ENCODE measurements at regions not wholly inside any gene's neighbourhood (a gene's known extent, or its start where the extent isn't known, plus 50 kb on each side); places are given as distances from the start of the nearest gene placed in this dataset.

- no peaks in the 10 kb centered on the region for H3K36me3 ChIP-seq (ENCODE audit: control insufficient read depth, insufficient read depth, low read length)
- no peaks in the 10 kb centered on the region for H3K9me3 ChIP-seq (ENCODE audit: control insufficient read depth, low read length)
- H3K27ac ChIP-seq (ENCODE audit: low read depth, low read length, severe bottlenecking) = no peak overlapping the region
- no peaks in the 10 kb centered on the region for H3K4me1 ChIP-seq (ENCODE audit: control insufficient read depth, insufficient read depth, low read length, poor library complexity, severe bottlenecking)
- H3K4me3 ChIP-seq (ENCODE audit: extremely low read depth, insufficient read depth, low read length, poor library complexity, severe bottlenecking) = no peak overlapping the region
Measured at GRCh38 chr14:86527312-86527711, 997.4 kb downstream of the FLRT2 start.

GRCh38 chr14:86525673-86526072 lies 995.7 kb downstream of the FLRT2 start:
- Histone ChIP-seq H3K36me3 (ENCODE audit: control insufficient read depth, insufficient read depth, low read length) (no peaks in the 10 kb centered on the region), H3K4me3 (ENCODE audit: extremely low read depth, insufficient read depth, low read length, poor library complexity, severe bottlenecking) (no peak overlapping the region), H3K27ac (ENCODE audit: low read depth, low read length, severe bottlenecking) (no peak overlapping the region), H3K4me1 (ENCODE audit: control insufficient read depth, insufficient read depth, low read length, poor library complexity, severe bottlenecking) (no peaks in the 10 kb centered on the region), H3K9me3 (ENCODE audit: control insufficient read depth, low read length) (no peaks in the 10 kb centered on the region)
- 67 to 88% methylated on average over 1 to 2 of the region's 3 CpGs for WGBS, 2 experiments (ENCODE audit: insufficient coverage in 2 of 2)

- H3K9me3 ChIP-seq (ENCODE audit: control insufficient read depth, low read length) = no peaks in the 10 kb centered on the region
- H3K36me3 ChIP-seq (ENCODE audit: control insufficient read depth, insufficient read depth, low read length) = no peaks in the 10 kb centered on the region
- H3K4me3 ChIP-seq (ENCODE audit: extremely low read depth, insufficient read depth, low read length, poor library complexity, severe bottlenecking) = no peak overlapping the region
- WGBS, 2 experiments (ENCODE audit: insufficient coverage in 2 of 2) = 100% methylated on average over 1 of the region's 1 CpG
- H3K27ac ChIP-seq (ENCODE audit: low read depth, low read length, severe bottlenecking) = no peak overlapping the region
- no peaks in the 10 kb centered on the region for H3K4me1 ChIP-seq (ENCODE audit: control insufficient read depth, insufficient read depth, low read length, poor library complexity, severe bottlenecking)
Measured at GRCh38 chr14:86521843-86522242, 991.9 kb downstream of the FLRT2 start.

- WGBS, 2 experiments (ENCODE audit: insufficient coverage in 2 of 2) = 89 to 93% methylated on average over 2 to 3 of the region's 6 CpGs
- Histone ChIP-seq H3K4me1 (ENCODE audit: control insufficient read depth, insufficient read depth, low read length, poor library complexity, severe bottlenecking) (no peaks in the 10 kb centered on the region), H3K9me3 (ENCODE audit: control insufficient read depth, low read length) (no peaks in the 10 kb centered on the region), H3K4me3 (ENCODE audit: extremely low read depth, insufficient read depth, low read length, poor library complexity, severe bottlenecking) (no peak overlapping the region), H3K36me3 (ENCODE audit: control insufficient read depth, insufficient read depth, low read length) (no peaks in the 10 kb centered on the region), H3K27ac (ENCODE audit: low read depth, low read length, severe bottlenecking) (no peak overlapping the region)
Measured at GRCh38 chr14:86521031-86521730, 991.2 kb downstream of the FLRT2 start.

- H3K9me3 ChIP-seq (ENCODE audit: control insufficient read depth, low read length) = no peaks in the 10 kb centered on the region
- H3K27ac ChIP-seq (ENCODE audit: low read depth, low read length, severe bottlenecking) = no peak overlapping the region
- no peaks in the 10 kb centered on the region for H3K4me1 ChIP-seq (ENCODE audit: control insufficient read depth, insufficient read depth, low read length, poor library complexity, severe bottlenecking)
- H3K36me3 ChIP-seq (ENCODE audit: control insufficient read depth, insufficient read depth, low read length) = no peaks in the 10 kb centered on the region
- 80% methylated on average over 1 of the region's 2 CpGs; no CpG with 5 or more reads in 1 of the 2 experiments for WGBS, 2 experiments (ENCODE audit: insufficient coverage in 2 of 2)
- no peak overlapping the region for H3K4me3 ChIP-seq (ENCODE audit: extremely low read depth, insufficient read depth, low read length, poor library complexity, severe bottlenecking)
Measured at GRCh38 chr14:86518298-86518697, 988.4 kb downstream of the FLRT2 start.

GRCh38 chr14:86515195-86515594 lies 985.3 kb downstream of the FLRT2 start:
- no peaks in the 10 kb centered on the region for H3K9me3 ChIP-seq (ENCODE audit: control insufficient read depth, low read length)
- no peak overlapping the region for H3K27ac ChIP-seq (ENCODE audit: low read depth, low read length, severe bottlenecking)
- 100% methylated on average over 1 of the region's 2 CpGs; no CpG with 5 or more reads in 1 of the 2 experiments for WGBS, 2 experiments (ENCODE audit: insufficient coverage in 2 of 2)

GRCh38 chr14:86513564-86513963 lies 983.6 kb downstream of the FLRT2 start:
- 88 to 94% methylated on average over 1 to 2 of the region's 3 CpGs for WGBS, 2 experiments (ENCODE audit: insufficient coverage in 2 of 2)
- no peak overlapping the region for H3K27ac ChIP-seq (ENCODE audit: low read depth, low read length, severe bottlenecking)
- H3K36me3 ChIP-seq (ENCODE audit: control insufficient read depth, insufficient read depth, low read length) = no peaks in the 10 kb centered on the region
- no peaks in the 10 kb centered on the region for H3K4me1 ChIP-seq (ENCODE audit: control insufficient read depth, insufficient read depth, low read length, poor library complexity, severe bottlenecking)
- H3K9me3 ChIP-seq (ENCODE audit: control insufficient read depth, low read length) = no peaks in the 10 kb centered on the region
- H3K4me3 ChIP-seq (ENCODE audit: extremely low read depth, insufficient read depth, low read length, poor library complexity, severe bottlenecking) = no peak overlapping the region

More at GRCh38 chr14:86515195-86515594, 985.3 kb downstream of the FLRT2 start:
- Histone ChIP-seq H3K4me1 (ENCODE audit: control insufficient read depth, insufficient read depth, low read length, poor library complexity, severe bottlenecking) (no peaks in the 10 kb centered on the region), H3K36me3 (ENCODE audit: control insufficient read depth, insufficient read depth, low read length) (no peaks in the 10 kb centered on the region), H3K4me3 (ENCODE audit: extremely low read depth, insufficient read depth, low read length, poor library complexity, severe bottlenecking) (no peak overlapping the region)

GRCh38 chr14:86513056-86513455 lies 983.1 kb downstream of the FLRT2 start:
- no peaks in the 10 kb centered on the region for H3K4me1 ChIP-seq (ENCODE audit: control insufficient read depth, insufficient read depth, low read length, poor library complexity, severe bottlenecking)
- 93% methylated on average over 3 of the region's 4 CpGs; no CpG with 5 or more reads in 1 of the 2 experiments for WGBS, 2 experiments (ENCODE audit: insufficient coverage in 2 of 2)

GRCh38 chr14:86510491-86510890 lies 980.5 kb downstream of the FLRT2 start:
- WGBS, 2 experiments (ENCODE audit: insufficient coverage in 2 of 2) = 100% methylated on average over 4 of the region's 5 CpGs; no CpG with 5 or more reads in 1 of the 2 experiments
- H3K27ac ChIP-seq (ENCODE audit: low read depth, low read length, severe bottlenecking) = no peak overlapping the region
- H3K36me3 ChIP-seq (ENCODE audit: control insufficient read depth, insufficient read depth, low read length) = no peaks in the 10 kb centered on the region
- no peaks in the 10 kb centered on the region for H3K4me1 ChIP-seq (ENCODE audit: control insufficient read depth, insufficient read depth, low read length, poor library complexity, severe bottlenecking)
- H3K4me3 ChIP-seq (ENCODE audit: extremely low read depth, insufficient read depth, low read length, poor library complexity, severe bottlenecking) = no peak overlapping the region
- no peaks in the 10 kb centered on the region for H3K9me3 ChIP-seq (ENCODE audit: control insufficient read depth, low read length)

More at GRCh38 chr14:86513056-86513455, 983.1 kb downstream of the FLRT2 start:
- H3K27ac ChIP-seq (ENCODE audit: low read depth, low read length, severe bottlenecking) = no peak overlapping the region
- no peaks in the 10 kb centered on the region for H3K9me3 ChIP-seq (ENCODE audit: control insufficient read depth, low read length)
- no peaks in the 10 kb centered on the region for H3K36me3 ChIP-seq (ENCODE audit: control insufficient read depth, insufficient read depth, low read length)
- H3K4me3 ChIP-seq (ENCODE audit: extremely low read depth, insufficient read depth, low read length, poor library complexity, severe bottlenecking) = no peak overlapping the region

GRCh38 chr14:86505808-86506207 lies 975.9 kb downstream of the FLRT2 start:
- no peaks in the 10 kb centered on the region for H3K36me3 ChIP-seq (ENCODE audit: control insufficient read depth, insufficient read depth, low read length)
- no peaks in the 10 kb centered on the region for H3K9me3 ChIP-seq (ENCODE audit: control insufficient read depth, low read length)
- H3K4me1 ChIP-seq (ENCODE audit: control insufficient read depth, insufficient read depth, low read length, poor library complexity, severe bottlenecking) = no peaks in the 10 kb centered on the region
- no peak overlapping the region for H3K4me3 ChIP-seq (ENCODE audit: extremely low read depth, insufficient read depth, low read length, poor library complexity, severe bottlenecking)
- H3K27ac ChIP-seq (ENCODE audit: low read depth, low read length, severe bottlenecking) = no peak overlapping the region

- no peaks in the 10 kb centered on the region for H3K36me3 ChIP-seq (ENCODE audit: control insufficient read depth, insufficient read depth, low read length)
- no peaks in the 10 kb centered on the region for H3K9me3 ChIP-seq (ENCODE audit: control insufficient read depth, low read length)
- no peak overlapping the region for H3K27ac ChIP-seq (ENCODE audit: low read depth, low read length, severe bottlenecking)
- 83% methylated on average over 1 of the region's 2 CpGs; no CpG with 5 or more reads in 1 of the 2 experiments for WGBS, 2 experiments (ENCODE audit: insufficient coverage in 2 of 2)
- no peaks in the 10 kb centered on the region for H3K4me1 ChIP-seq (ENCODE audit: control insufficient read depth, insufficient read depth, low read length, poor library complexity, severe bottlenecking)
- H3K4me3 ChIP-seq (ENCODE audit: extremely low read depth, insufficient read depth, low read length, poor library complexity, severe bottlenecking) = no peak overlapping the region
Measured at GRCh38 chr14:86501611-86502010, 971.7 kb downstream of the FLRT2 start.
